ENCODE measurements at regions not wholly inside any gene's neighbourhood (a gene's known extent, or its start where the extent isn't known, plus 50 kb on each side); places are given as distances from the start of the nearest gene placed in this dataset.
"Not testable (repeated sequence)": the region's sequence is repeated elsewhere in the genome, so short reads cannot be mapped to it uniquely, and the experiment has no call there.

DNA sequence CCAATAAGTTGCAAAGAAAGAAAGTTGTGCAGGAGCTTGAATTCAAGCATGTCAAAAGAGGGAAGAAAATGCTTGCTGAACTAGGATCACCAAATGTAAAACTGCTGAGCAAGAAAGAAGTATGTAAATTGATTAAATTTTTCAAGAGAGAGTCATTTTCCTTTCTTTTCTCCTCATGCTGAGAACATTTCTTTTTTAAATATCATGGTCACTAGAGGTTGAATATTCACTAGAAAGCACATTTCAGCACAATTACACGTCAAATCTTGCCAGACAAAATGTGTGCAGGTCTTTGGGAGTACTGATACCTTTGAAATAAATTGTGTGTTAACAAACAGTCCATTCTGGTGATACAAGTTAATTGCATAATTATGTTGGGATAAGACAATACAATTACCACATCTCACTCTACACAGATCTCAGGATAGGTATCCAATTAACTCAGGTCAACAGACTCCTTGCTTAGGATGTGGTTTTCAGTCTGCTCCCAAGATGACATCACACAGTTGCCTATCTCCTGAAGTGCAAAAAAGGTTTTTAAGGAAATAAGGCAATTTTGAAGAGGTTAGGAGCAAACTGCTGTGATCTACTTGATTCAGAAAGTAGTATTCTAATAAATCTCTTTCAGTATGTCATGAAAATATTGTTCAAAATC lies 862.2 kb downstream of the RPS29 start:
- Histone ChIP-seq H3K9ac (ENCODE audit: insufficient read length, low read depth) (no peak overlapping the region), H3K9me3 (ENCODE audit: insufficient read depth, low read length) (no peaks in the 10 kb centered on the region), H3K36me3 (ENCODE audit: insufficient read depth, insufficient read length, low read length) (no peaks in the 10 kb centered on the region), H3K27me3 (ENCODE audit: insufficient read depth, insufficient read length) (no peaks in the 10 kb centered on the region), H3K4me3 (ENCODE audit: insufficient read length, low read depth) (no peak overlapping the region), H3K4me1 (ENCODE audit: insufficient read depth, insufficient read length) (no peaks in the 10 kb centered on the region)
- DNase-seq (ENCODE audit: low read depth, low spot score): no peak
- TF ChIP-seq SUZ12 (IDR thresholded peaks at IDR 0.05; ENCODE audit: extremely low read depth, insufficient read depth, insufficient read length) (no peak), YY1 (IDR thresholded peaks at IDR 0.05; ENCODE audit: insufficient read depth, insufficient read length) (no peak), ZNF274 (IDR thresholded peaks at IDR 0.05; ENCODE audit: low read depth, low read length) (no peak)

DNA sequence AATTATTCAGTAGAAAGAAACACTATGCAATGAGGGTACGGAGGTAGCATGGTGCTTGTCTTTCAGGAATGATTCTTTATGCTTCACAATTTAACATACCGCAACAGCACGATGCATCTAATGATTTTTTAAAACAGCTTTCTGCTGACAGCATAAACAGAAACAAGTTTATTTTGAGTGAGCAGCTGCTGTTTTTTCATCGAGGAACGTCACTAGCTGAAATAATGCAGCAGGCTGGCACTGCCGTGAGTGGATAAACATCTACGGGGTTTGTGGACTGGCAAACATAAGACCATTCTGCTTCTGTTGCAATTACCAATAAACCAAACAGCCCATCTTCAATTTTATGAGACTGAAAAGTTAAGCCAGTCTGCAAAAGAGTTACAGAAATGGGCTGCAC lies 871.8 kb downstream of the RPS29 start:
- Histone ChIP-seq H3K4me3 (ENCODE audit: insufficient read length, low read depth) (no peak overlapping the region), H3K9ac (ENCODE audit: insufficient read length, low read depth) (no peak overlapping the region), H3K27me3 (ENCODE audit: insufficient read depth, insufficient read length) (no peaks in the 10 kb centered on the region), H3K9me3 (ENCODE audit: insufficient read depth, low read length) (no peaks in the 10 kb centered on the region), H3K36me3 (ENCODE audit: insufficient read depth, insufficient read length, low read length) (no peaks in the 10 kb centered on the region), H3K4me1 (ENCODE audit: insufficient read depth, insufficient read length) (no peaks in the 10 kb centered on the region)
- TF ChIP-seq SUZ12 (IDR thresholded peaks at IDR 0.05; ENCODE audit: extremely low read depth, insufficient read depth, insufficient read length): no peak
- no peak for TF ChIP-seq ZNF274 (IDR thresholded peaks at IDR 0.05; ENCODE audit: low read depth, low read length)
- DNase-seq (ENCODE audit: low read depth, low spot score): no peak

DNA sequence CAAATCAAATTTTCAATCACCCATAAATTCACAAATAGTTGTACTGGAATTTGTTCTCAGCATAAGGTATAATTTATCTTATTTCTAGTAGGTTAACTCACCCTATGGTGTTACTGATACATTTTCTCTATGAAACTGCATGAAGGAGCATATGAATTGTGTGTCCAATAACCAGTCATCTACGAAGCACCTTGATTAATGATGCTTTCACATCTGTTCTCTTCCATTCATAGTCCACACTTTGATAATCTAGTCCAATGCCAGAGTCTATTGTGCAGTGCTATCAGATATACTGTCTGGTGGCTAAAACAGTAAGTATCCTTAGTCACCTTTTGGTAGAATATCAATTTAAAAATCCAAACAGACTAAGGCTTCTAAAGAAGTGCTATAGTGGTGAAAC lies 876.0 kb downstream of the RPS29 start:
- no peak overlapping the region for H3K4me3 ChIP-seq (ENCODE audit: insufficient read length, low read depth)
- no peak for TF ChIP-seq SUZ12 (IDR thresholded peaks at IDR 0.05; ENCODE audit: extremely low read depth, insufficient read depth, insufficient read length)
- TF ChIP-seq YY1 (IDR thresholded peaks at IDR 0.05; ENCODE audit: insufficient read depth, insufficient read length): no peak
- no peak for TF ChIP-seq ZNF274 (IDR thresholded peaks at IDR 0.05; ENCODE audit: low read depth, low read length)
- no peak overlapping the region for H3K9ac ChIP-seq (ENCODE audit: insufficient read length, low read depth)

GRCh38 chr14:48709277-48709785 lies 876.8 kb downstream of the RPS29 start:
- TF ChIP-seq SUZ12 (IDR thresholded peaks at IDR 0.05; ENCODE audit: extremely low read depth, insufficient read depth, insufficient read length) (no peak), ZNF274 (IDR thresholded peaks at IDR 0.05; ENCODE audit: low read depth, low read length) (no peak), YY1 (IDR thresholded peaks at IDR 0.05; ENCODE audit: insufficient read depth, insufficient read length) (no peak)

More for the DNA sequence above, 876.0 kb downstream of the RPS29 start:
- H3K9me3 ChIP-seq (ENCODE audit: insufficient read depth, low read length): no peaks in the 10 kb centered on the region
- no peaks in the 10 kb centered on the region for H3K36me3 ChIP-seq (ENCODE audit: insufficient read depth, insufficient read length, low read length)
- no peak for DNase-seq (ENCODE audit: low read depth, low spot score)
- no peaks in the 10 kb centered on the region for H3K4me1 ChIP-seq (ENCODE audit: insufficient read depth, insufficient read length)
- H3K27me3 ChIP-seq (ENCODE audit: insufficient read depth, insufficient read length): no peaks in the 10 kb centered on the region

DNA sequence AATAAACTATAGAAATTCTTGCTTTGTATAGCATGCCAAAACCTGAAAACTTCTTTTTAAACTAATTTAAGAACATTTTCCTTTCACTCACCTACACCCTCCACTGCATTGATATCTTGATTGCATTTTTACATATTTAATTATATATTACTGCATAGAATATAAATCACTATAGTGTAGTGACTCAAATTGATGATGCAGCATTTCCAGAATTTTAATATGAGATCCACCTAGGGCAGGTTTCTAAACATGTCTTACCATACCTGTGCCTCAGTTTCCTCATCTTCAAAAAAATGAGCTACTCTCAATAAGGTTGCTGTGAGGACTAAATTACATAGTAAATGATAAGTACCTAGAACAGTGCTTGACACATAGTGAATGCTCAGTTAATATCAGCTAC lies 881.5 kb downstream of the RPS29 start:
- DNase-seq (ENCODE audit: low read depth, low spot score): no peak
- TF ChIP-seq SUZ12 (IDR thresholded peaks at IDR 0.05; ENCODE audit: extremely low read depth, insufficient read depth, insufficient read length) (no peak), YY1 (IDR thresholded peaks at IDR 0.05; ENCODE audit: insufficient read depth, insufficient read length) (no peak), ZNF274 (IDR thresholded peaks at IDR 0.05; ENCODE audit: low read depth, low read length) (no peak)
- Histone ChIP-seq H3K9ac (ENCODE audit: insufficient read length, low read depth) (no peak overlapping the region), H3K36me3 (ENCODE audit: insufficient read depth, insufficient read length, low read length) (no peaks in the 10 kb centered on the region), H3K27me3 (ENCODE audit: insufficient read depth, insufficient read length) (no peaks in the 10 kb centered on the region), H3K4me1 (ENCODE audit: insufficient read depth, insufficient read length) (no peaks in the 10 kb centered on the region), H3K4me3 (ENCODE audit: insufficient read length, low read depth) (no peak overlapping the region), H3K9me3 (ENCODE audit: insufficient read depth, low read length) (no peaks in the 10 kb centered on the region)

More at GRCh38 chr14:48709277-48709785, 876.8 kb downstream of the RPS29 start:
- Histone ChIP-seq H3K36me3 (ENCODE audit: insufficient read depth, insufficient read length, low read length) (no peaks in the 10 kb centered on the region), H3K4me3 (ENCODE audit: insufficient read length, low read depth) (no peak overlapping the region), H3K4me1 (ENCODE audit: insufficient read depth, insufficient read length) (no peaks in the 10 kb centered on the region), H3K9ac (ENCODE audit: insufficient read length, low read depth) (no peak overlapping the region), H3K27me3 (ENCODE audit: insufficient read depth, insufficient read length) (no peaks in the 10 kb centered on the region), H3K9me3 (ENCODE audit: insufficient read depth, low read length) (no peaks in the 10 kb centered on the region)
- DNase-seq (ENCODE audit: low read depth, low spot score): no peak

DNA sequence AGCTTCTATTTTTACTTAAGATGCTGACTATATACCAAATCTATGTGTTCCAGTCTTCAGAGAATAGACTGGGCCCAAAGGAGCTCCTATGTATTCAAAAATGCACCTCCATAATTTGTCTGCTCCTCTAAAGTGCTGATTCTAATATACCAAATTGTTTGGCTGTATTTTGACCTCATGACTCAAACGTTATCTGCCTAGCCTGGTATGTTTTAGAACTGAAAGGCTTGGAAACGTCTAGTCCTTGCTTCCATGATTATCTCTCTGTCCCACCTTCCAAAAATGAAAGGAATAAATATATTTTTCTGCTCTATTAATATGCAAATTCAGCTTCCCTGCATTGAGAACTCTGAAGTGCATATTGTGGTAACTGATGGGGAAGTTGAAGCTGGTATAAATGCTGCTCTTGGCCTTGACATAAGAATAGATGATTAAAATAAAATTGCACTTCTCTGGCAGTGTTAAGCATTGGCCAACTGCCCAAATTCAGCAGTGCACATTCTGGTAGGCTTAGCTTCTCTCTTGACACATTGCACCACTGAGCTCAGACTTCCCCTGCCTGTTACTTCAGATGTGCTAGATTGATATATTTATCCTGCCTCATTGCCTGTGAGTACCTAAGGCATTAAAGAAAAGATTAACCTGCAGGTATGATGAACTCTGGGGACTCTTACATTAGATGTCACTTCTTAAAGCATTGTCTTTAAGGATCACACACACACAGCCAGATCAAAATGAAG lies 882.3 kb downstream of the RPS29 start:
- TF ChIP-seq ZNF274 (IDR thresholded peaks at IDR 0.05; ENCODE audit: low read depth, low read length) (no peak), SUZ12 (IDR thresholded peaks at IDR 0.05; ENCODE audit: extremely low read depth, insufficient read depth, insufficient read length) (no peak), YY1 (IDR thresholded peaks at IDR 0.05; ENCODE audit: insufficient read depth, insufficient read length) (no peak)
- Histone ChIP-seq H3K27me3 (ENCODE audit: insufficient read depth, insufficient read length) (no peaks in the 10 kb centered on the region), H3K9me3 (ENCODE audit: insufficient read depth, low read length) (no peaks in the 10 kb centered on the region), H3K9ac (ENCODE audit: insufficient read length, low read depth) (no peak overlapping the region), H3K4me3 (ENCODE audit: insufficient read length, low read depth) (no peak overlapping the region), H3K36me3 (ENCODE audit: insufficient read depth, insufficient read length, low read length) (no peaks in the 10 kb centered on the region), H3K4me1 (ENCODE audit: insufficient read depth, insufficient read length) (no peaks in the 10 kb centered on the region)
- no peak for DNase-seq (ENCODE audit: low read depth, low spot score)

- H3K9me3 ChIP-seq (ENCODE audit: insufficient read depth, low read length); DNase-seq (ENCODE audit: low read depth, low spot score); H3K4me1 ChIP-seq (ENCODE audit: insufficient read depth, insufficient read length); H3K27me3 ChIP-seq (ENCODE audit: insufficient read depth, insufficient read length); H3K36me3 ChIP-seq (ENCODE audit: insufficient read depth, insufficient read length, low read length); H3K4me3 ChIP-seq (ENCODE audit: insufficient read length, low read depth); H3K9ac ChIP-seq (ENCODE audit: insufficient read length, low read depth): not testable (repeated sequence)
Measured at GRCh38 chr14:48697362-48697761, 888.8 kb downstream of the RPS29 start.
